Activated T-cell treated with anti-CD3 and anti-CD28 coated beads, Interleukin-2, amount 50 U/mL, for 72 hours (primary cell): ENCODE measurements at regions not wholly inside any gene's neighbourhood (a gene's known extent, or its start where the extent isn't known, plus 50 kb on each side); places are given as distances from the start of the nearest gene placed in this dataset.
"Not testable (repeated sequence)": the region's sequence is repeated elsewhere in the genome, so short reads cannot be mapped to it uniquely, and the experiment has no call there.

Source experiments
- ATAC-seq, 2 donors: fragments of 150-1000 bp; cut with Tn5 transposase; replicated peaks in 1 of 2; 2 replicates each; pipeline ENCODE4 v1.10.0; 2021; ENCODE audit warnings: moderate library complexity in 2 of 2, mild to moderate bottlenecking in 1 of 2
- DNase-seq, 2 donors: peaks; one replicate each; pipeline ENCODE4 v3.0.0; 2021 to 2022; ENCODE audit warnings: mixed read lengths in 1 of 2
- H3K27ac Mint-ChIP-seq: one replicate; pipeline ENCODE4 v1.8.0; 2022; ENCODE audit warnings: mild to moderate bottlenecking, moderate library complexity, mixed read lengths
- H3K27me3 Mint-ChIP-seq: one replicate; pipeline ENCODE4 v1.8.0; 2022; ENCODE audit warnings: low read depth, mixed read lengths
- H3K36me3 Mint-ChIP-seq, 2 donors: one replicate each; pipeline ENCODE4 v1.8.0; 2022; ENCODE audit warnings: mixed read lengths in 2 of 2, mild to moderate bottlenecking in 1 of 2; ENCODE audit not compliant: insufficient read depth in 2 of 2
- H3K4me1 Mint-ChIP-seq: one replicate; pipeline ENCODE4 v1.8.0; 2022; ENCODE audit warnings: low read depth, mixed read lengths
- H3K4me3 Mint-ChIP-seq, 2 donors: one replicate each; pipeline ENCODE4 v1.8.0; 2022; ENCODE audit warnings: mild to moderate bottlenecking in 2 of 2, mixed read lengths in 2 of 2, moderate library complexity in 2 of 2
- H3K9me3 Mint-ChIP-seq, 2 donors: one replicate each; pipeline ENCODE4 v1.8.0; 2022; ENCODE audit warnings: mixed read lengths in 2 of 2

DNA sequence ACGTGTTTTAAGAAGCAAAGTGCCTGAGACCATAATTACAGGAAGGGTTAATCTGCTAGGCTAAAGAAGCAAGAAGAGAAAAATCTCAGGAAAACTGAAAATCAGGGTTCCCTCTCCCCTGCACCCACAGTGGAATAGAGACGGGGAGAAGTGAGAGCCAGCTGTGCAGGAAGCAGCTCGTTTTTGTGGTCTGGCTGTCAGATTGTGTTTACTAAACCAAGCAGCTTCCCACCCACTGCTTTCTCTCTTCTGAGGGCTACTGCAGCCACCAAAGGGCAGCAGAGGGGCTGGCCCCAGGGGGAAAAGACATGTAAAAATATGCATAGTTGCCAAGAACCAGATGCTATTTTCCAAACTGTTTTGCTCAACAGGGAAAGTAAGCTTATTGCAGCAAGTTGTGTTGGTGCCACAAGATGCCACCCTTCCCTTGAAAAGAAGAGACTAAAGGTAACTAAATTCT lies 72.6 kb upstream of the THUMPD2 start:
- H3K27ac Mint-ChIP-seq: no peak overlapping the region
- H3K27me3 Mint-ChIP-seq: peaks cover 19% of the 10 kb centered on the region
- H3K9me3 Mint-ChIP-seq: no peaks in the 10 kb centered on the region
- ATAC-seq: no peak
- H3K4me1 Mint-ChIP-seq: no peaks in the 10 kb centered on the region
- H3K4me3 Mint-ChIP-seq: no peak overlapping the region
- no peak for DNase-seq
- no peaks in the 10 kb centered on the region for H3K36me3 Mint-ChIP-seq

DNA sequence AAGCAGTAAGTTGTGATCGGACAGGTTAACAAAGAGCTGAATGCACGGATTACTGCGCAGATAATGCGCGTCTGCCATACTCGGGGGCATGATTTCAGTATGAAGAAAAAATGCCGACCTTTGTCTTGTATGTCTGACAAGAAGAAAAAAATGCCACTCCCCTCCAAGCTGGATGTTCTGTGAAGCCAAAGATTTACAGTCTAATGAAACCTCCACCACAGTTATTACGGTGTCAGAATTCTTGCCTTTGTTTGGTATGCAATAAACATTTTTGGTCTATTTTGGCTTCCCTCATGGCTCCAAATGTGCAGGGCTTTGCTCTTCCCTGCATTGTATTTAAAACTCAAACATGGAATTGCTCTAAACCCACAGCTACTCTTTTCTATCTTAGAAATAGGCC lies 72.2 kb upstream of the THUMPD2 start:
- peaks cover 14% of the 10 kb centered on the region for H3K27me3 Mint-ChIP-seq
- H3K4me3 Mint-ChIP-seq: no peak overlapping the region
- ATAC-seq: no peak
- no peaks in the 10 kb centered on the region for H3K36me3 Mint-ChIP-seq
- no peaks in the 10 kb centered on the region for H3K4me1 Mint-ChIP-seq
- no peaks in the 10 kb centered on the region for H3K9me3 Mint-ChIP-seq
- H3K27ac Mint-ChIP-seq: no peak overlapping the region
- no peak for DNase-seq

GRCh38 chr2:39849982-39850526 lies 71.0 kb upstream of the THUMPD2 start:
- H3K4me3 Mint-ChIP-seq: no peak overlapping the region
- no peaks in the 10 kb centered on the region for H3K36me3 Mint-ChIP-seq
- no peaks in the 10 kb centered on the region for H3K9me3 Mint-ChIP-seq
- H3K4me1 Mint-ChIP-seq: no peaks in the 10 kb centered on the region
- ATAC-seq (no peak), DNase-seq (no peak)
- no peak overlapping the region for H3K27ac Mint-ChIP-seq
- peaks cover 5% of the 10 kb centered on the region for H3K27me3 Mint-ChIP-seq

GRCh38 chr2:39849064-39849463 lies 70.0 kb upstream of the THUMPD2 start:
- Mint-ChIP-seq H3K36me3 (no peaks in the 10 kb centered on the region), H3K9me3 (no peaks in the 10 kb centered on the region), H3K27me3 (no peaks in the 10 kb centered on the region), H3K27ac (no peak overlapping the region), H3K4me1 (no peaks in the 10 kb centered on the region), H3K4me3 (no peak overlapping the region)
- ATAC-seq (no peak), DNase-seq (no peak)

- Mint-ChIP-seq H3K4me3 (no peak overlapping the region), H3K27me3 (no peaks in the 10 kb centered on the region), H3K9me3 (no peaks in the 10 kb centered on the region), H3K36me3 (no peaks in the 10 kb centered on the region), H3K4me1 (no peaks in the 10 kb centered on the region), H3K27ac (no peak overlapping the region)
- no peak for ATAC-seq
- no peak for DNase-seq
These were observed 66.5 kb upstream of the THUMPD2 start for GRCh38 chr2:39845460-39846146.

- no peak for ATAC-seq
These were observed 60.3 kb upstream of the THUMPD2 start for GRCh38 chr2:39839261-39839848.

GRCh38 chr2:39838589-39838988 lies 59.5 kb upstream of the THUMPD2 start:
- H3K36me3 Mint-ChIP-seq: peaks cover 0 to 8% of the 10 kb centered on the region in 2 donors
- H3K9me3 Mint-ChIP-seq: peaks cover 2 to 6% of the 10 kb centered on the region in 2 donors
- no peak for ATAC-seq
- H3K27ac Mint-ChIP-seq: no peak overlapping the region
- no peak for DNase-seq
- H3K4me3 Mint-ChIP-seq: no peak overlapping the region
- peaks cover 7% of the 10 kb centered on the region for H3K27me3 Mint-ChIP-seq
- H3K4me1 Mint-ChIP-seq: no peaks in the 10 kb centered on the region

More at GRCh38 chr2:39839261-39839848, 60.3 kb upstream of the THUMPD2 start:
- no peak overlapping the region for H3K27ac Mint-ChIP-seq
- no peak overlapping the region for H3K4me3 Mint-ChIP-seq
- H3K9me3 Mint-ChIP-seq: peaks cover 2 to 6% of the 10 kb centered on the region in 2 donors
- H3K27me3 Mint-ChIP-seq: peaks cover 7% of the 10 kb centered on the region
- H3K4me1 Mint-ChIP-seq: no peaks in the 10 kb centered on the region
- no peak for DNase-seq
- H3K36me3 Mint-ChIP-seq: peaks cover 0 to 8% of the 10 kb centered on the region in 2 donors

- Mint-ChIP-seq H3K27ac (no peak overlapping the region), H3K4me3 (no peak overlapping the region), H3K9me3 (peaks cover 2 to 6% of the 10 kb centered on the region in 2 donors), H3K36me3 (peaks cover 0 to 8% of the 10 kb centered on the region in 2 donors), H3K4me1 (no peaks in the 10 kb centered on the region), H3K27me3 (peaks cover 7% of the 10 kb centered on the region)
- ATAC-seq: no peak
- DNase-seq: no peak
These were observed 58.9 kb upstream of the THUMPD2 start for GRCh38 chr2:39837856-39838453.

DNA sequence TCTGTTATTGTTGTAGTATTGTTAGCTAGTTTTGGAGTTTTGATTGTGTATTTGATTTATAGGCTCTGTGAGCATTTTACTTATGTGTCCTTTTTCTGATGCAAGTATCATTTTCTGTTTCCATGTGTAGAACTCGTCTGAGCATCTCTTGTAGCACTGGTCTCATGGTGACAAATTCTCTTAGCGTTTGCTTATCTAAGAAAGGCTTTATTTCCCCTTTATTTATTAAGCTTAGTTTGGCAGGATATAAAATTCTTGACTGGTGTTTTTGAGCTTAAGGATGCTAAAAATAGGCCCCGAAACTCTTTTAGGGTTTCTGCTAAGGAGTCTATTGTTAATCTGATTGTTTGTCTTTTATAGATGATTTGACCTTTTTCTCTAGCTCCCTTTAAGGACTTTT lies 57.6 kb upstream of the THUMPD2 start:
- no peak overlapping the region for H3K4me3 Mint-ChIP-seq
- DNase-seq: no peak
- H3K4me1 Mint-ChIP-seq: no peaks in the 10 kb centered on the region
- H3K27me3 Mint-ChIP-seq: peaks cover 7% of the 10 kb centered on the region
- peaks cover 2 to 6% of the 10 kb centered on the region in 2 donors for H3K9me3 Mint-ChIP-seq
- no peak for ATAC-seq
- no peak overlapping the region for H3K27ac Mint-ChIP-seq
- H3K36me3 Mint-ChIP-seq: peaks cover 0 to 8% of the 10 kb centered on the region in 2 donors

- peaks cover 0 to 8% of the 10 kb centered on the region in 2 donors for H3K36me3 Mint-ChIP-seq
- H3K4me3 Mint-ChIP-seq: no peak overlapping the region
- H3K27me3 Mint-ChIP-seq: peaks cover 7% of the 10 kb centered on the region
- DNase-seq (no peak), ATAC-seq (no peak)
- peaks cover 2 to 6% of the 10 kb centered on the region in 2 donors for H3K9me3 Mint-ChIP-seq
- H3K27ac Mint-ChIP-seq: no peak overlapping the region
- H3K4me1 Mint-ChIP-seq: no peaks in the 10 kb centered on the region
These were observed 55.4 kb upstream of the THUMPD2 start for GRCh38 chr2:39834426-39834825.

DNA sequence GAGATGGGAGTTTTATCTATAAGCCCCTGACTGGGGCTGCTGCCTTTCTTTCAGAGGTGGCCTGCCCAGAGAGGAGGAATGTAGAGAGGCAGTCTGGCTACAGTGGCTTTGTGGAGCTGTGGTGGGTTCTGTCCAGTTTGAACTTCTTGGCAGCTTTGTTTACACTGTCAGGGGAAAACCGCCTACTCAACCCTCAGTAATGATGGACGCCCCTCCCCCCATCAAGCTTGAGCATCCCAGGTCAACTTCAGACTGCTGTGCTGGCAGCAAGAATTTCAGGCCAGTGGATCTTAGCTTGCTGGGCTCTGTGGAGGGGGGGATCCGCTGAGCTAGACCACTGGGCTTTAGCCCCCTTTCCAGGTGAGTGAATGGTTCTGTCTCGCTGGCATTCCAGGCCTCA lies 51.6 kb upstream of the THUMPD2 start:
- not testable (repeated sequence) for DNase-seq, H3K9me3 Mint-ChIP-seq, H3K4me3 Mint-ChIP-seq, H3K27ac Mint-ChIP-seq, H3K27me3 Mint-ChIP-seq, H3K36me3 Mint-ChIP-seq, H3K4me1 Mint-ChIP-seq, ATAC-seq
